DMS53 treated with DMSO at 0.1 percent for 48 hours (cell line): ENCODE measurements at regions not wholly inside any gene's neighbourhood (a gene's known extent, or its start where the extent isn't known, plus 50 kb on each side); places are given as distances from the start of the nearest gene placed in this dataset.
"Not testable (repeated sequence)": the region's sequence is repeated elsewhere in the genome, so short reads cannot be mapped to it uniquely, and the experiment has no call there.

Experiments
- DNase-seq: peaks from one replicate; lab custom pipeline; 2025; ENCODE audit not compliant: unreplicated experiment; lab: John Stamatoyannopoulos, UW

GRCh38 chr16:86738322-86738721 lies 160.0 kb downstream of the FOXL1 start:
- not testable (repeated sequence) for DNase-seq

GRCh38 chr16:86739178-86739577 lies 160.8 kb downstream of the FOXL1 start:
- no peak for DNase-seq

- no peak for DNase-seq
Observed at GRCh38 chr16:86739808-86740207, 161.5 kb downstream of the FOXL1 start.

GRCh38 chr16:86740298-86740697 lies 161.9 kb downstream of the FOXL1 start:
- no peak for DNase-seq

GRCh38 chr16:86740906-86741799 lies 162.8 kb downstream of the FOXL1 start:
- DNase-seq, result no peak

- no peak for DNase-seq
Observed at GRCh38 chr16:86747761-86748160, 169.4 kb downstream of the FOXL1 start.

- DNase-seq, result no peak
Observed at GRCh38 chr16:86748652-86749051, 170.3 kb downstream of the FOXL1 start.

- no peak for DNase-seq
Observed at GRCh38 chr16:86751076-86752030, 173.0 kb downstream of the FOXL1 start.

GRCh38 chr16:86752582-86753175 lies 174.3 kb downstream of the FOXL1 start:
- DNase-seq, result no peak

GRCh38 chr16:86753399-86753798 lies 175.1 kb downstream of the FOXL1 start:
- no peak for DNase-seq

GRCh38 chr16:86755571-86756006 lies 177.2 kb downstream of the FOXL1 start:
- DNase-seq, result no peak

- no peak for DNase-seq
Observed at GRCh38 chr16:86756882-86757703, 178.7 kb downstream of the FOXL1 start.

- no peak for DNase-seq
Observed at GRCh38 chr16:86757704-86758040, 179.3 kb downstream of the FOXL1 start.

GRCh38 chr16:86758932-86759331 lies 180.6 kb downstream of the FOXL1 start:
- DNase-seq, result no peak

- DNase-seq, result no peak
Observed at GRCh38 chr16:86761111-86762031, 183.0 kb downstream of the FOXL1 start.

- DNase-seq, result no peak
Observed at GRCh38 chr16:86762095-86762494, 183.7 kb downstream of the FOXL1 start.

- DNase-seq, result no peak
Observed at GRCh38 chr16:86763819-86764218, 185.5 kb downstream of the FOXL1 start.

- no peak for DNase-seq
Observed at GRCh38 chr16:86764551-86764950, 186.2 kb downstream of the FOXL1 start.

GRCh38 chr16:86765389-86766026 lies 187.2 kb downstream of the FOXL1 start:
- no peak for DNase-seq
